B cell (primary cell): ENCODE measurements at regions not wholly inside any gene's neighbourhood (a gene's known extent, or its start where the extent isn't known, plus 50 kb on each side); places are given as distances from the start of the nearest gene placed in this dataset.

Experiments used
- ATAC-seq: fragments of 200-7000 bp; cut with Tn5 transposase; one replicate; pipeline ENCODE4 v1.10.0; 2021; ENCODE audit warnings: low read depth, mild to moderate bottlenecking, moderate number of reproducible peaks, moderate library complexity
- CTCF ChIA-PET: fragments of 350-600 bp; sonication (Branson Sonifier 250); formaldehyde crosslinking; loops from one replicate; lab custom pipeline; 2021; ENCODE audit warnings: antibody characterized with exemption, inconsistent platforms; lab: Charles Lee
- POLR2A ChIA-PET: fragments of 350-600 bp; sonication (Branson Sonifier 250); formaldehyde crosslinking; loops from one replicate; lab custom pipeline; 2021; ENCODE audit warnings: antibody characterized with exemption; lab: Charles Lee
- DNase-seq: peaks from one replicate; pipeline ENCODE4 v3.0.0; 2013
- H2AFZ ChIP-seq: 2 replicates; pipeline ENCODE4 v1.6.1; 2012; ENCODE audit warnings: mild to moderate bottlenecking, low read depth, low read length; ENCODE audit not compliant: insufficient read depth, poor library complexity, severe bottlenecking
- H3K27ac ChIP-seq, 2 donors: 1 replicate in 1 of 2; 2 replicates in 1 of 2; pipeline ENCODE4 v1.5.1; 2012 to 2013; ENCODE audit warnings: low read length in 2 of 2, mild to moderate bottlenecking in 2 of 2, moderate library complexity in 1 of 2
- H3K27me3 ChIP-seq, 4 experiments: fragments of 200-600 bp in 1 of 4; sonication (generic) in 1 of 4; replicated peaks in 1 of 4; 1 replicate in 2 of 4; 2 replicates in 2 of 4; pipeline versions ENCODE4 v1.6.1 to v1.7.0; 2013 to 2016; ENCODE audit warnings: low read length in 3 of 4, mild to moderate bottlenecking in 2 of 4, mixed read lengths in 1 of 4, moderate library complexity in 1 of 4; ENCODE audit not compliant: insufficient read depth in 4 of 4, control insufficient read depth in 3 of 4; ENCODE audit errors: control extremely low read depth in 1 of 4
- H3K36me3 ChIP-seq, 2 experiments: replicated peaks in 1 of 2; 1 replicate in 1 of 2; 2 replicates in 1 of 2; pipeline versions ENCODE4 v1.6.1 to v1.7.1; 2013; ENCODE audit warnings: low read length in 1 of 2; ENCODE audit not compliant: insufficient read depth in 2 of 2, control insufficient read depth in 1 of 2; ENCODE audit errors: control extremely low read depth in 1 of 2, extremely low read depth in 1 of 2
- H3K4me1 ChIP-seq, 2 donors: fragments of 200-600 bp in 1 of 2; sonication (generic) in 1 of 2; 1 replicate in 1 of 2; 2 replicates in 1 of 2; pipeline versions ENCODE4 v1.5.1 to v1.6.1; 2013 to 2017; ENCODE audit warnings: low read length in 2 of 2; ENCODE audit not compliant: control insufficient read depth in 2 of 2, insufficient read depth in 2 of 2
- H3K4me2 ChIP-seq: replicated peaks from 2 replicates; pipeline ENCODE3; 2012; ENCODE audit warnings: mild to moderate bottlenecking, low read depth, low read length; ENCODE audit not compliant: poor library complexity, severe bottlenecking
- H3K4me3 ChIP-seq, 5 experiments: fragments of 200-600 bp in 1 of 5; sonication (generic) in 1 of 5; 1 replicate in 3 of 5; 2 replicates in 2 of 5; pipeline versions ENCODE4 v1.5.1 to v1.7.0; 2011 to 2016; ENCODE audit warnings: low read length in 4 of 5, mild to moderate bottlenecking in 4 of 5, low read depth in 2 of 5, control low read depth in 1 of 5, moderate library complexity in 1 of 5; ENCODE audit not compliant: insufficient read depth in 1 of 5; ENCODE audit errors: control extremely low read depth in 1 of 5, extremely low read depth in 1 of 5
- H3K79me2 ChIP-seq: fragments of 200-600 bp; sonication (generic); one replicate; pipeline ENCODE4 v1.6.0; 2016; ENCODE audit warnings: low read length; ENCODE audit not compliant: control insufficient read depth, insufficient read depth
- H3K9ac ChIP-seq: fragments of 200-600 bp; sonication (generic); 2 replicates; pipeline ENCODE4 v1.6.1; 2017; ENCODE audit warnings: mild to moderate bottlenecking, low read length, moderate library complexity
- H3K9me3 ChIP-seq, 3 donors: one replicate each; pipeline versions ENCODE4 v1.6.1 to v1.7.1; 2013; ENCODE audit warnings: low read length in 2 of 3; ENCODE audit not compliant: control insufficient read depth in 2 of 3, insufficient read depth in 1 of 3; ENCODE audit errors: control extremely low read depth in 1 of 3
- H4K20me1 ChIP-seq: 2 replicates; pipeline ENCODE4 v1.6.0; 2012; ENCODE audit warnings: mild to moderate bottlenecking, low read length; ENCODE audit not compliant: insufficient read depth, control insufficient read depth, poor library complexity, severe bottlenecking
- H3K27ac Mint-ChIP-seq: one replicate; pipeline ENCODE4 v1.8.0; 2021; ENCODE audit warnings: mixed read lengths
- H3K27me3 Mint-ChIP-seq: one replicate; pipeline ENCODE4 v1.8.0; 2021; ENCODE audit warnings: mixed read lengths
- H3K4me1 Mint-ChIP-seq: one replicate; pipeline ENCODE4 v1.8.0; 2021; ENCODE audit warnings: mixed read lengths
- H3K4me3 Mint-ChIP-seq: one replicate; pipeline ENCODE4 v1.8.0; 2021; ENCODE audit warnings: mixed read lengths
- H3K9me3 Mint-ChIP-seq: one replicate; pipeline ENCODE4 v1.8.0; 2022; ENCODE audit warnings: mixed read lengths; ENCODE audit not compliant: insufficient read depth
- CTCF ChIP-seq: fragments of 200-600 bp; IDR thresholded peaks from one replicate; pipeline ENCODE4 v1.8.0; 2022; ENCODE audit warnings: antibody characterized with exemption, mild to moderate bottlenecking
- EZH2 ChIP-seq: IDR thresholded peaks from 2 replicates; pipeline ENCODE4 v1.6.1; 2012; ENCODE audit warnings: borderline replicate concordance, low read depth, mild to moderate bottlenecking, moderate library complexity, low read length; ENCODE audit not compliant: insufficient read depth, poor library complexity, severe bottlenecking
- WGBS: methylation state at CpG from one replicate; pipeline ENCODE4 v1.1.5; 2013; ENCODE audit warnings: missing lambda C conversion rate; ENCODE audit not compliant: insufficient coverage; 5-methylcytosine and 5-hydroxymethylcytosine counted together
- intact Hi-C: fragments of 100-400 bp; cut with micrococcal nuclease; formaldehyde crosslinking; loops from one replicate; pipeline ENCODE4 v1.10.0; 2022

GRCh38 chr15:87604857-87605446, 651.6 kb downstream of the NTRK3 start:
- Histone ChIP-seq H2AFZ (no peak overlapping the region), H3K9me3 (no peaks in the 10 kb centered on the region), H3K27ac (no peak overlapping the region), H3K4me3 (no peak overlapping the region), H3K9ac (no peak overlapping the region), H3K27me3 (no peaks in the 10 kb centered on the region), H3K4me2 (no peak overlapping the region), H4K20me1 (no peaks in the 10 kb centered on the region), H3K36me3 (no peaks in the 10 kb centered on the region), H3K79me2 (no peaks in the 10 kb centered on the region), H3K4me1 (no peaks in the 10 kb centered on the region)
- 20% methylated on average over 1 of the region's 6 CpGs for WGBS
- no peaks in the 10 kb centered on the region for H3K27me3 Mint-ChIP-seq
- POLR2A ChIA-PET = no interaction called here
- no peaks in the 10 kb centered on the region for H3K9me3 Mint-ChIP-seq
- TF ChIP-seq CTCF = no peak
- no peak for TF ChIP-seq EZH2
- CTCF ChIA-PET = no interaction called here
- DNase-seq (no peak), ATAC-seq (no peak)
- no peak overlapping the region for H3K27ac Mint-ChIP-seq
- H3K4me1 Mint-ChIP-seq = no peaks in the 10 kb centered on the region
- H3K4me3 Mint-ChIP-seq = no peak overlapping the region
- intact Hi-C loops = no loop called here

DNA sequence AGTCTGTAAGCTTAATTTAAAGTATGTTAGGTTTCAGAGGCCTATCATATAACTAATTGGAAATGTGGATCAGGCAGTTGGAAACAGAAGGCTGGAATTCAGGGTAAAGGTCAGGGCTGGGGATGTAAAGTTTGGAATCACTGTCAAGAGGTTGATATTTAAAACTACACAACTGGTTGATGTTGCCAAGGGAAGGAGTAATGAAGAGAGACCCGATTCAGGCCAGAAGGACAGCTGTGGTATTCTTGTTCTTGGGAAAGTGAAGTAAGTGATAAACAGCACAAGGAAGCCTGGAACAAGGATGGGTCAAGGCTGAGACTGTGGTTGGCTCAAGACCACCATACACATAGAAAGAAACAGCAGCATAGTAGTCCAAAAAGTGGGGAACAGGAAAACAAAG, 654.2 kb downstream of the NTRK3 start:
- H3K36me3 ChIP-seq = no peaks in the 10 kb centered on the region
- 60% methylated on average over 1 of the region's 1 CpG for WGBS
- no peaks in the 10 kb centered on the region for H3K27me3 ChIP-seq
- Mint-ChIP-seq H3K9me3 (no peaks in the 10 kb centered on the region), H3K4me3 (no peak overlapping the region), H3K4me1 (no peaks in the 10 kb centered on the region), H3K27ac (no peak overlapping the region), H3K27me3 (no peaks in the 10 kb centered on the region)
- H3K4me2 ChIP-seq = no peak overlapping the region
- no peaks in the 10 kb centered on the region for H4K20me1 ChIP-seq
- no peaks in the 10 kb centered on the region for H3K9me3 ChIP-seq
- ATAC-seq (no peak), DNase-seq (no peak)
- intact Hi-C loops = no loop called here
- H2AFZ ChIP-seq = no peak overlapping the region
- H3K4me1 ChIP-seq = no peaks in the 10 kb centered on the region
- ChIA-PET POLR2A (no interaction called here), CTCF (no interaction called here)
- no peaks in the 10 kb centered on the region for H3K79me2 ChIP-seq
- H3K9ac ChIP-seq = no peak overlapping the region
- H3K4me3 ChIP-seq = no peak overlapping the region
- H3K27ac ChIP-seq = no peak overlapping the region
- TF ChIP-seq EZH2 (no peak), CTCF (no peak)
